HG02840 (cell line): ENCODE measurements at regions not wholly inside any gene's neighbourhood (a gene's known extent, or its start where the extent isn't known, plus 50 kb on each side); places are given as distances from the start of the nearest gene placed in this dataset.
"Not testable (repeated sequence)": the region's sequence is repeated elsewhere in the genome, so short reads cannot be mapped to it uniquely, and the experiment has no call there.

Experiments used
- ATAC-seq: cut with Tn5 transposase; IDR thresholded peaks from one replicate; pipeline ENCODE4 v1.9.1; 2021; ENCODE audit warnings: mild to moderate bottlenecking, moderate library complexity, moderate number of reproducible peaks; ENCODE audit not compliant: unreplicated experiment, low FRiP score

DNA sequence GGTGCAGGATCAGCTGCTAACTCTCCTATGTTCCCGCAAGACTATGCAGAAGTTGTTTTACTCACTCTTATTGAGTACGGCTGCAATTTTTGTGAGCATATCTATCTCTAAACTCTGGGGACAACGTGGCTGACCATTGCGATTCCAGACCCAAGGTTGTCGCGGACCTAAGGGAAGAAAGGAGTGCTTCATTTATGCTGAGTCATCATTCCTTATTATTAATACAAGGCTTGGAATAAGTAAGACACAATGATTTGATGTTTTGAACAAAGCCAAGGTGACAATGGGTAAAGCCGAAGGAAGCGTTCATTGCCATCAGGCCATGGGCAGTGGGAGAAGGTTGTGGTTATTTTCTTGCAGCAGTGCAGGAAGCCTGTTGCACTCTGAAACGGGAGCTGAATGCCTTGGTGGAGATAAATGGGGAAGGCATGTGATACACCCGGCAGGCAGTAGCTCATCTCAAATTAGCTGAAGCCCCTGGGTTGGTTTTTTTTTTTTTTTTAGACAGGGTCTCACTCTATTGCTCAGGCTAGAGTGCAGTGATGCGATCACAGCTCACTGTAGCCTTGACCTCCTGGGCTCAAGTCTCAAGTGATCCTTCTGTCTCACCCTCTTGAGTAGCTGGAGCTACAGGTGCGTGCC, 605.7 kb downstream of the TYW1 start:
- ATAC-seq, result no peak

DNA sequence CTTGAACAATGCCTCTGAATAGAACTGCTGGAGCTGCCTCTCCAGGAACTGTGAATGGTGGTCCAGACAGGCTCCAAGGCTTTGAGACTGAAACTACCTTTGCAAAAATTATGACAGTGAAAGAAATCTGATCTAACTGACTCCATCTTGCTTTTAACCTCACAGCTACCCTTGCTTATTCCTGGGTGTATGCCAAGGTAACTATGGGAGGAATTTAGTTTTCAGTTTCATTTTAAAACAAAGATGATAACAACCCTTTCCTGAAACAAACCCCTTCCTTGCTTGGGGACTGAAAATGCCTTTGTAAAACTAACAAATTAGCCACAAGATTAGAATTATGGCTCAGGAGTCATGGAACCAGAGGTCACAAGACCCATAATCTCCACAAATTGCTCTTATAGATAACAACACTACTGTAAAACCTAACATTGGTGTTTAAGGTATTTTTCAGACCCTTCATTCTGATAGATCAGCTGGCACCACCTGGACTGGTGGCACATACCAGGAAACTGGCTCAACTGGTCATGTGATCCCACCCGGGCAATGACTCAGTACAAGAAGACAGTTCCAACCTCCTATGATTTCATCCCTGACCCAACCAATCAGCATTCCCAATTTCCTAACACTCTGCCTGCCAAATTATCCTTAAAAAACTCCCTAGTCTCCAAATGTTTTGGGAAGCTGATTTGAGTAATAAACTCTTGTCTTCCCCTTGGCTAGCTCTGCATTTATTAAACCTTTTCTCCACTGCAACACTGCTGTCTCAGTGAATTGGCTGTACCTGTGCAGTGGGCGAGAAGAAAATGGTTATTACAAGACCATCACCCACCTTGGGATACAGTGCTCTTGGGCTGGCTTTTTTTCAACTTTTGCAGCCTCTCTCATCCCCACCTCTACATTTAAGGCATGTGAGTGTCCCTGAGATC, 608.1 kb downstream of the TYW1 start:
- no peak for ATAC-seq

DNA sequence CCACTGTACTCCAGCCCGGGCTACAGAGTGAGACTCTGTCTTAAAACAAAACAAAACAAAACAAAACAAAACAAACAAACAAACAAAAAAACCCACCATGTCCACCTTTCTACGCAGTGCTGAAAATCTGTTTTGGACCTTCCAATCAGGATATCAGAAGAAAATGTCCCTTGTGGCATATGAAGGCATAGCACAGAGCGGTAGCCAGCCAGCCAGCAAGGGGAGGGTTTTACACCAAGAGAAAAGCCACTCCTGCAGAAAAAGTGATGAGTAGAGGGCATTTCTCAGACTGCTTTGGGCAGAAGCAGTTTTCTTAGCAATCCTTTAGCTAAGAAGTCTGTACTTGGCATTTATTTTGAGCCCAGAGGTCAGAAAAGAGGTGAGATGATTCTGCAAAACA, 612.2 kb downstream of the TYW1 start:
- ATAC-seq, result no peak

DNA sequence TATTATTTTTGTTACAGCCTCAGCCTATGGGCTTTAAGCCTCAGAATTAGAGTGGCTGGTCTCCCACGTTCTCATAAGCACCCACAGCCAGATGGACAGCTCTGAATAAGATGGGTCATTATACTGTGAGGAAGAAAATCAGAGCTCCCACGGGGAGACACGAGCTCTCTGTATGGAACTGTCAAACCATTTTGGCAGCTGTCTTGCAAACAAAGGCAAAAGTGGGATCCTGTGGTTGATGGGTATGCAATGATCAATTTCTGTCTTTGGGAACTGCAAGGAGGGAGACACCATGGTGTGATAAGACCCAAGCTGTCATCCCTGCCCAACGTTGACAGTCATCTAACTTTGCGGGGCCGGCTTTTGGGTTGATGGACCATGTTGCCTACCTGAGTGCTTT, 614.3 kb downstream of the TYW1 start:
- ATAC-seq, result no peak

DNA sequence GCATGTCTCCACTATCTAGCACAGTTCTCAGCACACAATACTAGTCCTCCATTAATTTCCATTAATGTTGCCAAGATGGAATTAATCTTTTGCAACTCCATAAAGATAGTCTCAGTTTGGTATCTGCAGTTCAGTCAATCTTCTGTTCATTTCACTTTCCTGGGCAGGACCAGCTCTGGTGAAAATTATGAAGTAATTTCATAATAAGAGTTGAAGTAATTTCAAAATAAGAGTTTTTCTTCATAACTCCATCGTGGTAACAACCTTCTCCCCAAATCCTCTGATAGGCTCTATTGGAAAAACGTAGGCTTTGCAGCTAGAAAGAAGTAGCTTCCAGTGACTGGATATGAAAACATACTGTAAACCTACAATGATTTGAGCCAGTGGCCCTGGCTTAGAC, 618.2 kb downstream of the TYW1 start:
- no peak for ATAC-seq

DNA sequence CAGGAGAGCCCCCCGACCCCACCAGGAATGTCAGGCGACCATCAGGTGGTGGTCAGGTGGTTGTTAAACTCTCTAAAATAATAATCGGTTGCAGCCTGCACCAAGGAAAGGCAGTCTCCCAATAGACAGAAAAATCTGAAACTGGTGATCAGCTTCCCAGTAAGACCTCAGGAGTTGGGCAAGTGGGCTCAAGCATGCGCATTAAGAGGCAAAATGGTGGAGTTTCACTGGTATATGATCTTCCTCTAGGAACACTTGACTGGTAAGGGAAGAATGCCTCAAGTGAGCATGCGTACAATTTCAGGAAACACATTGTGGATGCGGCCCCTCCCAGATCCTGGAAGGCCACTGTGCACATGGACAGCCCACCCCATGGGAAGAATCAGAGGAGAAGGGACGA, 619.9 kb downstream of the TYW1 start:
- no peak for ATAC-seq

DNA sequence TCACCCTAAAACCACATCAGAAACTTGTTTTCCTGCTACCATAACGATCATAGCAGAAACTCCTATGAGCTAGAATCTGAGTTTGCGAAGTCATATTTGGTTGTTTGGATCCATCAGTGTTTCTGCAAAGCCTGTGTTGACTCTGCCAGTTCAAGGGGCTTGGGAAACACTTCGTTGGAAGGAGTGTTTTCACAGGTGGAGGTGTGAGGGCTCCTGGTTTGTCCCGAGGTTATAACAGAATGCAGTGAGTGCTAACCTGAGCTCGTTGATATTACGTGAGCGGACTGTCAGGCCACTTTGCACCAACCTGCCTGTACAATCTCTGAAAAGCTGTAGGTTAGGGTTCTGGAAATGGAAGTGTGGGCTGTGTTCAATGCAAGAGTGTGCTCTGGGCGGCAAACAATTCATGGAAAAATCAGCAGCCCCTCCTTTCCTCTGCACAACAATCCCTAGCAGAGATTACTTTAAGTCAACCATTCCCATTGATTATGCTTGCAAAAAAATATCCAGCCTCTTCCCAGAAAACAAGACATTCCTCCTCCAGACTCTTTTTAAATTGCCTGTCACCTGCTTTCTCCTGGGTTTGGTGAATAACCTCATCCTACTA, 622.0 kb downstream of the TYW1 start:
- no peak for ATAC-seq

DNA sequence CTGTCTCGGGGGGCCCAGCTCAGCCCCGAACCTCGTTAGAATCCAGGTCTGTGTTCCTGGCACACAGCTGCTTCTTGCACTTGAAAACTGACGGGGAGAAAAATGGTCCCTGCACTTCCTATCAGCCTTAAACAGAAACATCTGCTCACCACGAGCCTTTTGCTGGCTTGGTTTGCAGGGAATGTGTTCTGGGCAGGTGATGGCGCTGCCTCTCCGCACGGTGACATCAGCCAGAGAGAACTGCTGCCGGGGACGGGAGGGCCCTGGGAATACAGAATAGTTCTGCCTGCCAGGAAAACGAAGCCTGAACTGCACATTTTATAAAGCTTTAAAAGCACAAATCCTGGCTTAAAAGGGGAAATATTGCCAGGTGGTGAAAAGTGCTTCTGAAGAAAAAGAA, 622.5 kb downstream of the TYW1 start:
- no peak for ATAC-seq

DNA sequence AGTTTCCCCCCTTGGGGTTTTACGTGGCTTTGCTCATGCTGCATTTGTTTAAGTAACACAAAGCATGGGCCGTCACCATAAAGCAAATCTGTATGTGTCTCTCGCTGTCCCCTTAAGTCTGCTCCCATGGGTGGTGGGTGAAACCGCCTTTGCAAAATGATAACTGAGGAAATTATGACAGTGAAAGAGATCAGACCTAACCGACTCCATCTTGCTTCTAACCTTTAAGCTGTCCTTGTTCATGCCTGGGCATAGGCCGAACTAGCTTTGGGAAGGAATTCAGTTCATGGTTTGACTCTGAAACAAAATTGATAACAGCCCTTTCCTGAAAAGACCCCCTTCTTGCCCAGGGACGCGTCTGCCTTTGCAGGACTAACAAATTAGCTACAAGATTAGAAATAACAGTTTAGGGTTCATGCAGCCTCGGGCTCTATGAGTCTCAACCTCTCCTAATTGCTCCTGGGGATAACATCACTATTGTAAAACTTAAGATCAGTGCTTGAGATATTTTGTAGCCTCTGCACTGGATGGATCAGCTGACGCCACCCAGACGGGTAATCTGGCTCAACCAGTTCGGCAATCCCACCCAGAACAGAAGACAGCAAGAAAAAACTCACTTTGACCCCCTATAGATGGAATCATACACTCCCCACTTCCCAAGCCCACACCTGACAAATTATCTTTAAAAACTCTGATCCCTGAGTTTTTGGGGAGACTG, 623.7 kb downstream of the TYW1 start:
- ATAC-seq, result no peak

DNA sequence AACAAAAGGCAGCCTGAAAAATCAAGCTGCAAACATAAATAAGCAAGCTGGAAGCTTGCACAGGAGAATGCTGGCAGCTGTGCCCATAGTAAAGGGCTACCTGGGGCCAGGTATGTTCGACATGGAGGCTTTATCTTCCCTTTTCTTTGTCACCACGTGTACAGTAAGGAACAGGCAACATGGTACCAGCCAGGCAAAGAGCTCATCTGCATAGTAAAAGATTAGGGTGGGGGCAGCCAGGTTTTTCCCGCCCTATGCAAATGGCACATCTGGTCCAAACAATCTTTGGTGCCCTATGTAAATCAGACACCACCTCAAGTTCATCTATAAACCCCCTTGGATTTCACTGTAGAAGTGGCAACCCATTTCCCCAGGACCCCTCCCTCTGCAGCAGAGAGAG, 625.1 kb downstream of the TYW1 start:
- no peak for ATAC-seq

DNA sequence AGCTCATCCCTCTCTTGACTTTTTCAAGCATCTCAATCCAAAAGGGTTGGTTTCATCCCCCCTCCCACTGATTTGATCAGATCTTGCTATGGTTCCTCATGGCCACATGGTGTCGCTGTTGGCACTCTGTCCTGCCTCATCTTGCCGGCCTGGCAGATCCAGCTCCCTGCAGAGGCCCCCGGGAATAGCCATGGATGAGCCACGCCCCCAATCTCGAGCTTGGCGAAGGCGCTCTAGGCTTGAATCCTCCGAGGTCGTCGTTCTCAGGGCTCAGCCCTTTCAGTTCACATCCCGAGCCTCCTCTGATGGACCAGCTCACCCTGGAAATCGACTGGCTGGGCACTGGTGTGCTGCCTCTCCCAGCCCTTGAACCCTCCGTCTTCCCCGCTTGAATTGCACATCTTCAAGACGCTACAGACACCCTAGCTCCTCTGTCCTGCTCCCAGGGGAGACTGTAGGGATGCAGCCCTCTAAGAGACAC, 628.7 kb downstream of the TYW1 start:
- ATAC-seq, result no peak

DNA sequence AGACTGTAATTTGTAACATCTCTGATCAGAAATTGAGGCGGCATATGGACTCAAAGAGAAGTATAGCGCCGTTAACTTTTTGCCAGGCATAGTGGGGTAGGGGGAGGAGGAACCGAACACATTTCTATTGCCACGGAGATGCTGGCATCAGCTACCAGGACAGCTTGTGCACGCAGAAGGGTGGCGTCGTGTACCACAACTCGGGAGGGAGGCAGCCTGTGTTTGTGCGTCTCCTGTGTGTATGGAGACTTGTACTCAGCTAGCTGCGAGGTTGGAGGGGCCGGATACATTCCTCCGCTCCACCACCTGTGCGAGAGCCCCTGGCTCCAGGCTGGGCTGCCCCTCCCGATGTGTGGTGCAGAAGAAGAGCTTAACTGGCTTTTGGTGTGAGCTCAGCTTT, 634.8 kb downstream of the TYW1 start:
- no peak for ATAC-seq

DNA sequence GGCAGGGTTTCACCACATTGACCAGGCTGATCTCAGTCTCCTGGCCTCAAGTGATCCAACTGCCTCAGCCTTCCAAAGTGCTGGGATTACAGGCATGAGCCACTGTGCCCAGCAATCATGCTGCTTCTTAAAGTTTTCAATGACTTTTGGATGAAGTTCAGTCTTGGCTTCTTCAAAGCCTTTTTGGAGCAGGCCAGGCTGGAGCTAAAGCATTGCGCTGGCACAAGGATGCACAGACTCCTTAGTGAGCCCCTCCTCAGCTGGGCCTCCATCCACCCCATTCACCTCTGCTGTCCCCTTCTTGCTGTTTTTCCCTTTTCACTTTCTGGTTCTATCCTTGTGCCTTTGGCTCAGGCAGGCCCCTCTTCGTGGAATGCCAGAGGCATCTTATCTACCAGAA, 638.6 kb downstream of the TYW1 start:
- ATAC-seq, result no peak

DNA sequence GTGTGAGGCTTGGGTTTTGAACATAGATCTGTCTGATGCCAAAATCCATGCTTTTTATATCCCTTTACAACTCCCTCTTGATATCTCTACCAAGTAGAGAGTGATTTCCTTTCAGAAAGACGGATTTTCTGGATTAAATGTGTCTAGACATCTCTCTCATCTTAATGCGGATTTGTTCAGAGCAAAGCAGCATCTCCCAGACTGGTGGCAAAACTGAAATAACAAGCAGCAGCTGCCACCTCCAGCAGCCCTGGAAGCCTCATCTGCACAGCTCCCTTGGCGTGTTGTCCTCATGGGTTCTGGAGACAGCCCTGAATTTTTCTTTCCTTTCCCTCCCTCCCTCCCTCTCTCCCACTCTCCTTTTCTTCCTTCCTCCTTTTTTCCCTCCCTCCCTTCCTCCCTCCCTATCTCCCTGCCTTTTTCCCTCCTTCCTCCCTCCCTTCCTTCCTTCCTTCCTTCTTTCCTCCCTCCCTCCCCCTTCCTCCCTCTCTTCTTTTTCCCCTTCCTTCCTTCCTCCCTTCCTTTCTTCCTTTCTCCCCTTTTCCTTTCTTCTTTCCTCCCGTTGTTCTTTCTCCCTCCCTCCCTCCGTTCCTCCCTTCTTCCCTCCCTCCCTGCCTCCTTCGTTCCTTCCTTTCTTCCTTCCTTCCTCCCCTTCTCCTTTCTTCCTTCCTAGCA, 639.9 kb downstream of the TYW1 start:
- ATAC-seq, result no peak

DNA sequence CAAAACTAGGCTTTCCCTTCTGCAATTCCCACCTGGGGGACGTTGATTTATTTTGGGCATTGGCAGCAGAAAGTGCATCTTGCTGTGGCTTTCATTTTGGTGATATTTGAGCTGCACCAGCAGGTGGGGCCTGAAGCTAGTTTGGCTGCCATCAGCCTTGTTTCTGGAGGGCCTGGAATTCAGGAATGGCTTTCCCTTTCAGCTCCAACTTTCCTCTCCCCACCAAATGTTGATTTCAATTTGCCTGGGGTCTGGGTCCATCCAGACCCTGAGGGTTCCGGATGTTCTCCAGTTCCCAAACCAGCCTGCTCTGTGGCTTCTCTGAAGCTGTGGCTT, 640.4 kb downstream of the TYW1 start:
- ATAC-seq, result no peak

DNA sequence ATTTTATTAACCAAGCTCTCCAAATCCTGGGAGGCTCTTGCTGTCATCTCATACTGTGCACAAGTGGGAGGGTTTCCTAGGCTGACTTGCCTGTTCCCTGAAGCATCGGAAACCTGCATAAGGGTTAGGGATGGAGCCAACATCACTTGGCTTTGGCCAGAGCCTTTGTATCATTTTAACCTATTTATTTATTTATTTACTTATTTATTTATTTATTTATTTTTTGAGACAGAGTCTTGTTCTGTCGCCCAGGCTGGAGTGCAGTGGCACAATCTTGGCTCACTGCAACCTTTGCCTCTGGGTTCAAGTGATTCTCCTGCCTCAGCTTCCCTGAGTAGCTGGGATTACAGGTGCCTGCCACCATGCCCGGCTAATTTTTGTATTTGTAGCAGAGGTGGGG, 645.9 kb downstream of the TYW1 start:
- not testable (repeated sequence) for ATAC-seq

DNA sequence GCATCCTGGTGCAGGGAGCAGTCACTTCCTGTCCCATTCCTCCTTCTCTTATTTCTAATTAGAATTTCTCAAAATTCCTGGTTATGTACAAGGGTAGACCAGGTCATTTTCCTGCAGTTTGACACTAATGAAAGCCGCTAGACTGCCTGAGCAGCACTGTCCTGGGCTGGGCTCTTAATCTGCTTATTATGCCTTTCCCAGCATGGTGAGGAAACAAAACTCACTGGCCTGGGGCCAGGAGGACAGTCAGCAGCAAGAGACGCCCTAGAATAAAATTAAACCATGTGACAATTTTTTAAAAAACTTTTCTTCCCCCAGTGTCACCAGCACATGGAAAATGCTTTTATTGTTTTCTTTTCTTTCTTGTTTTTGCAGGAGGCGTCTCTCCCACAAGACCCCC, 647.5 kb downstream of the TYW1 start:
- ATAC-seq, result no peak

DNA sequence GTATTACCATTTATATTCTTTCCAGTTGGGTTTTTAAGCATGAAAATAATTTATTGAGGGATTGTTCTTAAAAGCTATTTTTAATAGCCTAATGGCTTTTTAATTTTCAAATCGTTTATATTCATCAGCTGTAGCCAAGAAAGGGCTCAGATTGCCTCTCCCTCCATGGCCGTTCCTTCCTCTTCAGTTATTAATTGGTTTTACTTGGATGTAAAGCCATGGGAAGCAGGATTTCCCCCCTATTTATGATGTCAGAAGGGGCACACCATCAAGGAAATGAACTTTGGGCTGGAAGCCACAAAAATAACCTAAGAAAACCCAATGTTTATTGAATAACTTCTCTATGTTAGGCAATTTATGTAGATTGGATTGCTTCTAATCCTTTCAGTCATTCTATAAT, 656.3 kb downstream of the TYW1 start:
- ATAC-seq, result no peak

DNA sequence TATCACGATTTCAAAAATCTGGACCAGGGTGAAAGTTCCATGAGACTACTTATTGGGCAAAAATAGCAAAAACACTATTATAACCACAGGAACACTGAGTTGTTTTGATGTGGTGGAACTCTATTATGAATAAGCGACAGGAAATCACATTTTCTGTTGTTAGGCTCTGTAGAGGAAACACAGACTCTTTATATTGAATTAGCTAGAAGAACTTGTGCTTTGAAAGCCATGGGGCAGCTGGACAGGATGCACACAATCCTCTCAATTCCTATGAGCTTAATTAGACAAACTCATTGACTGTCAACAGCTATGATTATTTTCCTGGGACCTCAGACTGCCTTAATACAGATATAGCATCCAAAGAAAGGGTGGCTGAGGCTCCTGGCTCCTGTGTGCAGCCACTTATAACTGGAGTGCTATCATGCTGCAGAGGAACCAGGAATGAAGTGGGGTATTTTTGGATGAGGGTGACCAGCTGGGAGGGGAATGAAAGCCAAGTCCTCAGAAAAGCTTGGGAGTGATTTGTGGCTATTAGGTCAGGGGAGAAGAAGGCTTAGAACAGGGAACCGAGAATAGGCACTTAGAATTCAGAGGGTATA, 657.3 kb downstream of the TYW1 start:
- ATAC-seq, result no peak

DNA sequence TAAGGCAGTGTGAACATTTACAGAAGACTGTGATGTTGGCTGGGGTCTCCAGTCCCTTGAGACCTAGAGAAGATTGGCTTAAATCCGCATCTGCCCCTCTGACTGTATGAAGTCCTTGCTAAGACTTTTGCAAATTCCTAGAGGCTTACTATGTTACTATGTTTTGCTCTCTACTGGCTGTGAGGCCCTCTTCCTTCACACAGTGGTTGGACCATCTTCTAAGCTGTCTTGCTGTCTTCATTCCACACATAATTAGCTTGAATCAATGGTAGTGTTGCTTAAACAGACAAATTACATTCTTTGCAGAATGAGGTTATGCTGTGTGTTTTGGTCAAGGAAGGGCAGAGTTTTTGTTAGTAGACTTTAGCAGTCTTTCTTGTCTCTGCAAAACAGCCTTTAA, 658.0 kb downstream of the TYW1 start:
- no peak for ATAC-seq
